HepG2 (cell line): ENCODE measurements at regions not wholly inside any gene's neighbourhood (a gene's known extent, or its start where the extent isn't known, plus 50 kb on each side); places are given as distances from the start of the nearest gene placed in this dataset.

Experiments
- CAMTA2 ChIP-seq: sonication (generic); formaldehyde crosslinking; IDR thresholded peaks from 2 replicates; pipeline ENCODE4 v1.4.0; 2020; ENCODE audit warnings: mild to moderate bottlenecking, missing genetic modification reagents, borderline replicate concordance
- DMAP1 ChIP-seq: IDR thresholded peaks from 2 replicates; pipeline ENCODE4 v1.6.1; 2016
- DNMT3B ChIP-seq: conservative IDR thresholded peaks from 2 replicates; pipeline ENCODE4 v1.6.1; 2016; ENCODE audit warnings: missing biosample characterization, control low read depth
- GRHL1 ChIP-seq: sonication (generic); formaldehyde crosslinking; conservative IDR thresholded peaks from 2 replicates; pipeline ENCODE4 v1.8.0; 2022; ENCODE audit warnings: missing genetic modification reagents
- HMGXB3 ChIP-seq: sonication (generic); formaldehyde crosslinking; IDR thresholded peaks from 2 replicates; pipeline ENCODE4 v1.4.0; 2020; ENCODE audit warnings: missing genetic modification reagents, borderline replicate concordance
- KLF12 ChIP-seq: sonication (generic); formaldehyde crosslinking; IDR thresholded peaks from 2 replicates; pipeline ENCODE4 v1.4.0; 2020; ENCODE audit warnings: missing genetic modification reagents, borderline replicate concordance
- NFAT5 ChIP-seq: sonication (generic); formaldehyde crosslinking; IDR thresholded peaks from 2 replicates; pipeline ENCODE4 v1.4.0; 2020; ENCODE audit warnings: missing genetic modification reagents
- POLR2AphosphoS2 ChIP-seq: IDR thresholded peaks from 2 replicates; pipeline ENCODE4 v1.6.1; 2011; ENCODE audit warnings: low read depth, low read length, improper control_type of control experiment
- PPARG ChIP-seq: conservative IDR thresholded peaks from 2 replicates; pipeline ENCODE4 v1.6.1; 2016; ENCODE audit warnings: missing biosample characterization, missing genetic modification reagents
- RXRB ChIP-seq: IDR thresholded peaks from 2 replicates; pipeline ENCODE4 v1.6.1; 2016; ENCODE audit warnings: borderline replicate concordance, missing genetic modification reagents, missing compliant biosample characterization
- THRA ChIP-seq: sonication (generic); formaldehyde crosslinking; IDR thresholded peaks from 2 replicates; pipeline ENCODE4 v1.4.0; 2020; ENCODE audit warnings: missing genetic modification reagents, borderline replicate concordance
- TOPORS ChIP-seq: sonication (generic); formaldehyde crosslinking; IDR thresholded peaks from 2 replicates; pipeline ENCODE4 v1.8.0; 2023; ENCODE audit warnings: mild to moderate bottlenecking, missing genetic modification reagents
- ZNF513 ChIP-seq: sonication (generic); formaldehyde crosslinking; conservative IDR thresholded peaks from 2 replicates; pipeline ENCODE4 v1.5.0; 2020; ENCODE audit warnings: missing genetic modification reagents
- ZNF883 ChIP-seq: sonication (generic); formaldehyde crosslinking; IDR thresholded peaks from 2 replicates; pipeline ENCODE4 v1.5.1; 2020; ENCODE audit warnings: mild to moderate bottlenecking, missing genetic modification reagents; ENCODE audit errors: not compliant biosample characterization

GRCh38 chr4:123856689-123857545, 460.3 kb downstream of the SPRY1 start (continued):
- TF ChIP-seq NFAT5 (CRISPR knock-in tag): no peak
- no peak for TF ChIP-seq GRHL1 (CRISPR knock-in tag)
- TF ChIP-seq DMAP1: no peak
- TF ChIP-seq DNMT3B (CRISPR knock-in tag): no peak
- TF ChIP-seq ZNF513 (CRISPR knock-in tag): no peak
- TF ChIP-seq ZNF883 (CRISPR knock-in tag): no peak
- TF ChIP-seq HMGXB3 (CRISPR knock-in tag): no peak
- TF ChIP-seq THRA (CRISPR knock-in tag): peak; percentile 69
- peak; percentile 81 for TF ChIP-seq RXRB (CRISPR knock-in tag)
- no peak for TF ChIP-seq CAMTA2
- no peak for TF ChIP-seq POLR2AphosphoS2
- TF ChIP-seq TOPORS (CRISPR knock-in tag): no peak
- no peak for TF ChIP-seq KLF12 (CRISPR knock-in tag)
- peak; percentile 86; the same call in 1 of the 2 replicates for TF ChIP-seq PPARG (CRISPR knock-in tag)
